Neural cell (in vitro differentiated cells): ENCODE measurements at regions not wholly inside any gene's neighbourhood (a gene's known extent, or its start where the extent isn't known, plus 50 kb on each side); places are given as distances from the start of the nearest gene placed in this dataset.

ENCODE experiments used
- H2AFZ ChIP-seq: fragments of 200-600, 300-800 bp; sonication (generic), shearing (Covaris generic); 2 replicates; pipeline ENCODE4 v1.6.0; 2014; ENCODE audit warnings: low read depth, mild to moderate bottlenecking, antibody characterized with exemption, low read length, moderate library complexity
- H3F3A ChIP-seq: fragments of 200-600 bp; shearing (Covaris generic); 2 replicates; pipeline ENCODE4 v1.6.1; 2016; ENCODE audit warnings: mild to moderate bottlenecking, moderate library complexity, mixed read lengths, antibody characterized with exemption, low read length; ENCODE audit not compliant: insufficient read depth, poor library complexity, severe bottlenecking
- H3K27ac ChIP-seq: fragments of 200-600, 300-800 bp; sonication (generic), shearing (Covaris generic); 2 replicates; pipeline ENCODE4 v1.5.1; 2014; ENCODE audit warnings: mild to moderate bottlenecking, low read length, moderate library complexity
- H3K27me3 ChIP-seq: fragments of 300-800, 200-600 bp; sonication (generic), shearing (Covaris generic); 2 replicates; pipeline ENCODE4 v1.6.0; 2014; ENCODE audit warnings: mild to moderate bottlenecking, low read depth, low read length, moderate library complexity; ENCODE audit not compliant: insufficient read depth
- H3K36me3 ChIP-seq: fragments of 300-800, 200-600 bp; sonication (generic), shearing (Covaris generic); 2 replicates; pipeline ENCODE4 v1.5.1; 2014; ENCODE audit warnings: mild to moderate bottlenecking, antibody characterized with exemption, low read length, moderate library complexity; ENCODE audit not compliant: insufficient read depth
- H3K4me2 ChIP-seq: fragments of 300-800, 200-600 bp; sonication (generic), shearing (Covaris generic); 2 replicates; pipeline ENCODE4 v1.6.0; 2014; ENCODE audit warnings: mild to moderate bottlenecking, low read length
- H3K4me3 ChIP-seq: fragments of 300-800, 200-600 bp; sonication (generic), shearing (Covaris generic); 2 replicates; pipeline ENCODE4 v1.5.1; 2014; ENCODE audit warnings: mild to moderate bottlenecking, low read length, moderate library complexity
- H3K79me2 ChIP-seq: fragments of 200-600 bp; shearing (Covaris generic); replicated peaks from 2 replicates; pipeline ENCODE4 v1.6.0; 2014; ENCODE audit warnings: mild to moderate bottlenecking, low read length, moderate library complexity; ENCODE audit not compliant: insufficient read depth
- H3K9ac ChIP-seq: fragments of 300-800, 200-600 bp; sonication (generic), shearing (Covaris generic); 2 replicates; pipeline ENCODE4 v1.6.1; 2016; ENCODE audit warnings: mild to moderate bottlenecking, low read length, mixed read lengths
- H3K9me2 ChIP-seq: fragments of 200-600 bp; shearing (Covaris generic); 2 replicates; pipeline ENCODE4 v1.6.1; 2016; ENCODE audit warnings: mild to moderate bottlenecking, low read length, mixed read lengths; ENCODE audit not compliant: insufficient read depth
- H3K9me3 ChIP-seq: fragments of 200-600, 300-800 bp; sonication (generic), shearing (Covaris generic); 2 replicates; pipeline ENCODE4 v1.6.1; 2016; ENCODE audit warnings: mild to moderate bottlenecking, mixed run types, low read length, moderate library complexity, mixed read lengths
- H4K20me1 ChIP-seq: fragments of 200-600 bp; shearing (Covaris generic); 2 replicates; pipeline ENCODE4 v1.6.1; 2016; ENCODE audit warnings: mild to moderate bottlenecking, mixed run types; ENCODE audit not compliant: insufficient read depth
- CTCF ChIP-seq: fragments of 450-650 bp; IDR thresholded peaks from 2 replicates; pipeline ENCODE4 v1.5.1; 2014; ENCODE audit warnings: antibody characterized with exemption, mild to moderate bottlenecking, moderate library complexity; ENCODE audit not compliant: poor library complexity, severe bottlenecking
- EP300 ChIP-seq: fragments of 450-650 bp; conservative IDR thresholded peaks from 2 replicates; pipeline ENCODE4 v1.6.1; 2014; ENCODE audit warnings: antibody characterized with exemption, mild to moderate bottlenecking, moderate library complexity; ENCODE audit not compliant: poor library complexity, severe bottlenecking
- RAD21 ChIP-seq: fragments of 450-650 bp; conservative IDR thresholded peaks from 2 replicates; pipeline ENCODE4 v1.6.1; 2014; ENCODE audit warnings: antibody characterized with exemption, mild to moderate bottlenecking, moderate library complexity
- REST ChIP-seq: IDR thresholded peaks from 2 replicates; pipeline ENCODE4 v1.6.1; 2012; ENCODE audit warnings: borderline replicate concordance
- SMC3 ChIP-seq: fragments of 450-650 bp; conservative IDR thresholded peaks from 2 replicates; pipeline ENCODE4 v1.6.1; 2014; ENCODE audit warnings: antibody characterized with exemption, mild to moderate bottlenecking, moderate library complexity; ENCODE audit not compliant: poor library complexity
- TAF1 ChIP-seq: IDR thresholded peaks from 2 replicates; pipeline ENCODE4 v1.6.1; 2012; ENCODE audit warnings: low read depth

GRCh38 chr7:132051311-132051710 lies 494.9 kb upstream of the PODXL start:
- no peaks in the 10 kb centered on the region for H3K27me3 ChIP-seq
- H3K9ac ChIP-seq: no peak overlapping the region
- H3F3A ChIP-seq: no peaks in the 10 kb centered on the region
- no peak overlapping the region for H3K27ac ChIP-seq
- H2AFZ ChIP-seq: no peak overlapping the region
- no peak for TF ChIP-seq SMC3
- H3K4me2 ChIP-seq: no peak overlapping the region
- H3K36me3 ChIP-seq: no peaks in the 10 kb centered on the region
- no peaks in the 10 kb centered on the region for H3K79me2 ChIP-seq
- no peaks in the 10 kb centered on the region for H3K9me3 ChIP-seq
- no peak overlapping the region for H3K4me3 ChIP-seq
- no peaks in the 10 kb centered on the region for H4K20me1 ChIP-seq
- no peaks in the 10 kb centered on the region for H3K9me2 ChIP-seq

GRCh38 chr7:132049462-132050304 lies 493.3 kb upstream of the PODXL start:
- Histone ChIP-seq H3F3A (no peaks in the 10 kb centered on the region), H3K27me3 (no peaks in the 10 kb centered on the region), H3K36me3 (no peaks in the 10 kb centered on the region), H3K4me3 (no peak overlapping the region), H3K9ac (no peak overlapping the region), H3K4me2 (no peak overlapping the region), H3K79me2 (no peaks in the 10 kb centered on the region), H2AFZ (no peak overlapping the region), H3K9me3 (no peaks in the 10 kb centered on the region), H3K9me2 (no peaks in the 10 kb centered on the region), H3K27ac (no peak overlapping the region), H4K20me1 (no peaks in the 10 kb centered on the region)
- TF ChIP-seq CTCF: no peak
- no peak for TF ChIP-seq REST

- Histone ChIP-seq H3K27ac (no peak overlapping the region), H3K9ac (no peak overlapping the region), H4K20me1 (no peaks in the 10 kb centered on the region), H3K9me3 (no peaks in the 10 kb centered on the region), H3K9me2 (no peaks in the 10 kb centered on the region), H3F3A (no peaks in the 10 kb centered on the region), H3K4me2 (no peak overlapping the region), H3K79me2 (no peaks in the 10 kb centered on the region), H3K36me3 (no peaks in the 10 kb centered on the region), H3K27me3 (no peaks in the 10 kb centered on the region), H3K4me3 (no peak overlapping the region), H2AFZ (no peak overlapping the region)
- TF ChIP-seq RAD21: no peak
- no peak for TF ChIP-seq EP300
- no peak for TF ChIP-seq TAF1
These were observed 489.1 kb upstream of the PODXL start for GRCh38 chr7:132045481-132045980.
